M059J (cell line): ENCODE measurements at regions not wholly inside any gene's neighbourhood (a gene's known extent, or its start where the extent isn't known, plus 50 kb on each side); places are given as distances from the start of the nearest gene placed in this dataset.
A peak's percentile ranks its signal among the peaks of the same experiment; 100 is the strongest.

Experiments used
- DNase-seq: peaks from one replicate; pipeline ENCODE4 v3.0.0-alpha.2; 2012; ENCODE audit warnings: low read depth

DNA sequence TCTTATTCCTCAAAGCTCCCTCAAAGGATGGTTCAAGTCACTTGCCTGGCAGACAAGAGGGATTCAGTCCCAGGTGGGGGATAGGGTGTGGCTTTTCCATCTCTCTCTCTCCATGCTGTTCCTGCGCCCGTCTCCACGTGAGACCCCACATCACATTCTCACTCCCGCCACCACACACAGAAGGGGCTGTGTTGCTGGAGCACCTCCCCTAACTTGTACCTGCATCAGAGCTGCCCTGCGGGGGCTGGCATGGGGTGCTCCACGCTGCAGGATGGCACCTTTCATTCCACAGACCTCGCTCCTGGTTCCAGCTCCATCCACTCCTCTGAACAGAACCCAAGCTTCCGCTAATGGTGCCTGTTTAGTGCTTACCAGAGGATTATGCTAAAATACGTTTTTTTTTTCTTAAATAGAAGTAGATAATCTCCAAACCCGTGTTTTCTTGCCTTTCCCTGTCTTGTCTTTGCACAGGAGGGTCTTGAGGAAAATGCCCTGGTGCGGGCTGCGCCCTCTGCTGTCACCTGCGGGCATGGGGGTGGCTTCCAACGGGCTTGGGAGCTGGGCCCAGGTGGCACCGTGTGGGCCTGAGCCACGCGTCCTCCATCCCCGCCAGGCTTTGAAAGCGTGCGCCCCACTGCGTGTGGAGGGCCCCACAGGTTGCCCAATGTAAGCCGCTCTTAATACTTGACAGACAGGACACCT, 985.6 kb downstream of the BRD1 start:
- no peak for DNase-seq

DNA sequence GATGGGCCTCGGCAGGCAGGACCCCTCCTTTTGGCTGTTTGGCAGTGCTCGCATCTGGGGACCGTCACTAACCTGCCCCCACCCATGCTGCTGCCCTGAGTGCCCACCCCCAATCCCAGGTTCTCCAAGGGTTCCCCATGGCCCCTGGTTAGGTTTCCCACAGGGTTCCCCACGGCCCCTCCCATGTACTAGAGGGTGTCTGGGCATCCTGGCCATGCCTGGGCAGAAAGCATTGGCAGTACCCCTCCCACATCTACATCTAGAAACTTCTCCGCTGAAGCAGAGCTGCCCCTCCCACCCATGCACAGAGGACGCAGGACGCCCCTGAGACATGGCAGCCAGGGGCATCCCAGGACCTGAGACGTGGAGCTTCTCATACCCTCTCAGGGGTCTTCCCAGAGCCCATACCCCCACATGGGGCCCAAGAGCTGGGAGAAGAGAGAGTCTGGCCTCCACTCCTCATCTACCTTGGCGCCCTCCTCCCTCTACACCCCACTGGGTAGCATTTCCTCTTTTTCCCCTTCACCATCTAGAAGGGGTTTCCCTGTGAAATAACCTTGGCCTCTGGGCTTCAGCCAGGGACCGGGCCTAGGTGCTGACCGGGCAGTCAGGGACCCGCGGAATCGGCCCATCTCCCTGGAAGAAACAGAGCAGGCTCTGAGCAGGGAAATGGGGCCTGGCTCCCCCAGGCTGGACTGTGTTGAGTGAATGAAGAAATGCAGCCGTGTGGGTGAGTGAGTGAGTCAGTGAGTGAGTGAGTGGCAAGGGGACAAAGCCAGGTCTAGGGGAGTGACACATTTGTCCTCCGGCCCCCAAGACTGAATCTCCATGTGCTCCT, 987.3 kb downstream of the BRD1 start:
- DNase-seq = no peak

DNA sequence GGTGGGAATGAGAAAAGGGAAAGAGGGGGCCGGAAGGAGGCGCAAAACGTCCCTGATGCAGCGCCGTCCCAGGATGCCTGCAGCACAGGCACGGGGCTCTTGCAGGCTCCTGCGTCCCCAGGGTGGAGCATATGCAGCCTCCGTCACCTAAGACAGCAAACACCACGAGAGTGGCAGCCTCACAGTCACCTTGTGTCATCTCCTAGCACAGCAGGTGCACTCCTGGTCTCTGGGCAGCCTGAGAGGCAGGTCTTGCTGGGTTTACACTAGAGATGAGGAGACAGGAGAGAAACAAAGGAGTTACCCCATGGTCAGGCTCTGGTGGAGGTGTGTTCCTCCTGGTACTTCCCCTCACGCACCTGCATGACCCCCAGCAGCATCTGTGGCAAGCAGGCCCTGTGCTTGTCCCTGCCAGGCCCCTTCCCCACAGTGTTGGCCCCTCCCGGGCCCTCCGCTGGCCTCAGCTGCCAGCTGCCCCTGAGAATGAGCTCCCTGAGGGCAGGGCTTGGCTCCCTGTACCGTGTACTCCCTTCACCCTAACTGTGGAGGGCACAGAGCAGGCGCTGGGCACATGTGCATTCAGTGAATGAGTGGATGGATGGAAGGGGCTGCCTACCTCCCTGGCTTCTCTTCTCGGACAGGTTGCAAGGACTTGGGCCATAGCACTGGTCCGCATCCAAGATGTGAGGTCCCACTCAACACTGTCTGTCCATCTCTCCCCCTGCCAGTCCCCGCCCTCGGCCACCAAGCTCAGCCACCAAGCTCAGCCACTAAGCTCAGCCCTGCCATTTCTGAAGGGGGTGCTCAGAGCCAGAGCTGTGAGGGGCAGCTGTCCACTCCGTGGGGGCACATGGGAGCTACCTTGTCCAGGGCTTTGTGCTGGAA, 988.6 kb downstream of the BRD1 start:
- no peak for DNase-seq

DNA sequence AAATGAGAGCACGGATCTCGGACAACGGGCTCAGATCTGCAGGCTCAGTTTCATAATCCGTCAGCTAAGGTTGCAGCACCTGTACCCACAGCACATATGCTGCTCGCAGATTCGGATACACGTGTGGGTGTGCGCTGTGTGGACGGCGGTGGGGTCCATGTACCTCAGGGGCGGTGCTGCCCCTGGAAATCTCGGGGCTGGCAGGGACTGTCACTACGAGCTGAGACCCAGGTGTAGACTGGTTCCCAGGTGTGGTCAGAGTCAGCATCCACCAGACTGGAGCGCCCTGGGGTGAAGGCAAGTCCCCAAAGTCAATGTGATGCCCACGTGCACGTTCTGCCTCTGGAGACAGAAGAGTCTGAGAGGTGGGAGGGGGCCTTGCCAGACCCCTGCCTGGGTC, 989.3 kb downstream of the BRD1 start:
- DNase-seq = no peak

DNA sequence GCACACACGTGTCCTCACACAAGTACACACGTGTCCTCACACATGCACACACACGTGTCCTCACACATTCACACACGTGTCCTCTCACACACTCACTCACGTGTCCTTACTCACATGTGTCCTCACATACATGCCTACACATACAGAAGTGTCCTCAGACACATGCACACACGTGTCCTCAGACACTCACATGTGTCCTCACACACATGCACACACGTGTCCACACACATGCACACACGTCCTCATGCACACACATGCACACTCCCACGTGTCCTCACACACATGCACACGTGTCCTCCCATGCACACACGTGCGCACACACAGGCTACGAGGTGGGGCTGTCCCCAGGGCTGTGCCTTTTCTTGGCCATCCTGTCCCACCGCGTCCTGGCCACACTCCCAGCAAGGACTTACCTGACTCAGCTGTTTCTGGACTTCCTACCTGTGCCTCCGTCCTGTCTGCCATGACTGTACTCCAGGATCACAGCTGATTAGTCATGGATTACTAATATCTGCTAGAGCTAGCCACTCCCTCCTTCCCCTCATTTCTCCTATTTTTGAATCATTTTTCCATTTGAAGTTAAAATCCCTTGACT, 990.2 kb downstream of the BRD1 start:
- peak; percentile 5 for DNase-seq

- DNase-seq = no peak
Observed at GRCh38 chr22:48836673-48837340, 990.9 kb downstream of the BRD1 start.

GRCh38 chr22:48835857-48836672, 991.6 kb downstream of the BRD1 start:
- DNase-seq = no peak

DNA sequence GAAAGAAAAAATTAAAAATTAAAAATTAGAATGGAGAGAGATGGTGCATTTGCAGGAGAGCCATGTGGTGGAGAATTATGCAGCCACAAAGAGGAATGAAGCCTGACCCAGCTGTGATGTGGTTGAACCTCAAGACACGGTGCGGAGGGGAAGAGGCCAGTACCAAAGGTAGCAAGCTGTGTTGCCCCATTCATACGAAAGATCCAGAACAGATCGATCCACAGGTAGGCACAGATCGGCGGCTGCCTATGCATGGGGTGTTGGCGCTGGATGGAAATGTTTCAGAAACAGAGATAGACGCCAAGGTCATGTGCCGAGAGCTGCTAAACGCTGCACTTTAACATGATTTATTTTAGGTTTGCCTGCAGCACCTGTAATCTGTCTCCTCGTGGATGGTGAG, 992.3 kb downstream of the BRD1 start:
- no peak for DNase-seq

GRCh38 chr22:48834404-48834803, 993.3 kb downstream of the BRD1 start:
- no peak for DNase-seq

DNA sequence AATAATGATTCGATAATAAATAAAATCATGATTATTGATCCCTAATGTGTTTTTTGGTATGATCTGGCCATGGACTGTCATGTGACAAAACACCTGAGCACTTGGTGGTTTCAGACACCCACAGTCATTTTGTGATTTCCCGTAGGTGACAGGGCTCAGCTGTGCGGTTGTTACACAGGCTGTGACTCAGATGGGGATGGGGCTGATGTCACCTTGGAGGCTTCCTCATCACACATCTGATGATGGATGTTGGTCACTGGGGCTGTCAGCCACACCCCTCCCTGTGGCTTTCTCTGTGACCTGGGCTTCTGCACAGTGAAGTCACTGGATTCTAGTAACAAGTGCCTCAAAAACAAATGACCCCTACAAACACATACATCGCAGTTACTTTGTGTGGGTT, 995.1 kb downstream of the BRD1 start:
- DNase-seq = no peak

- DNase-seq = no peak
Observed at GRCh38 chr22:48829908-48830307, 997.8 kb downstream of the BRD1 start.

DNA sequence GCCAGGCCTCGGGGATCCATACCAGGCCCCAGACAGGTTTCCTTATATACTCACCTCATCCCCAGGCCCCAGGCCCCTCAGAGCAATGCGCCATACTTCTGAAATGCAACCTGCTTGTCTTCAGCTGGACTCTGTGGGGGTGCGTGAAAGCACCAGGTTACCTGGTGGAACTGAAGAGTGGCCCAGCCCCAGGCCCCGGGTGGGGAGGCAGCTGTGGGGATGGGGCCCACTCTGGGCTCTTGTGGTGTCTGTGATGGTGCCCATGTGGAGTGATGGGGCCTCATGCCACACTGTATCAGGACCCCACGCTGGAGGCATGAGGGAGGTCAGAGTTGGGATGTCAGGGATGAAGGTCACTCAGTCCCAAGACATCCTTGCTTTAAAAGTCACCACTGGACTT, 999.0 kb downstream of the BRD1 start:
- no peak for DNase-seq

DNA sequence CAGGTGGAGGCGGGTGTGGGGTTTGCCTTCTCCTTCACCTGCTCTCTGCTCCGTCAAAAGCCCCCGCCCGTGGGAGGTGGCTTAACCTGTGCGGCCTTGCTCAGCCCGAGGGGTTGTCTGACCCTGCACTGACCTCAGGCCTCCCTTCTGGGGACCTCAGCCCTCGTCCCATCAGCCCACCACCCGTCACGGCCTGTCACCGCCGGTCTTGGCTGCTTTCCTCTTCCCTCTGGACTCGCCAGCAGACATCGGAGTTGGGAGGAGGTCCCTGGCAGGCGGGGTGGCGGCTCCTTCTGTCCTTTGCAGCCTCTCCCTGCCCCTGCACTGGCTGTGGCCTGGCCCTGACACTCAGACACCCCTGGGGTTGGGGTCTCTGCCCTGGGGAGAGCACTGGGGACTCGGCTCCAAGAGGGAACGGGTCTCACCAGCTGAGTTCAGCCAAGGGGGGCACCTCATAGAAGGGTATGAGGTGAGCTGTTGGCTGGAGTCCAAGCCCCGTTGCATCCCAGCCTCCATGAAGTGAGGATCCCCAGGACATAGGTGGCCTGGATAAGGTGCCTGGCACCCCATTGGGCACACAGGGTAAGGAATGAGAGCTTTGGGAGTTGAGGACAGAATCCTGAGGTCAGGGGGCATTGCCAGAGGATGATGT, 999.6 kb downstream of the BRD1 start:
- no peak for DNase-seq

GRCh38 chr22:48827268-48827846, 1000.3 kb downstream of the BRD1 start:
- DNase-seq = peak; percentile 1

GRCh38 chr22:48826546-48826945, 1001.1 kb downstream of the BRD1 start:
- DNase-seq = no peak

DNA sequence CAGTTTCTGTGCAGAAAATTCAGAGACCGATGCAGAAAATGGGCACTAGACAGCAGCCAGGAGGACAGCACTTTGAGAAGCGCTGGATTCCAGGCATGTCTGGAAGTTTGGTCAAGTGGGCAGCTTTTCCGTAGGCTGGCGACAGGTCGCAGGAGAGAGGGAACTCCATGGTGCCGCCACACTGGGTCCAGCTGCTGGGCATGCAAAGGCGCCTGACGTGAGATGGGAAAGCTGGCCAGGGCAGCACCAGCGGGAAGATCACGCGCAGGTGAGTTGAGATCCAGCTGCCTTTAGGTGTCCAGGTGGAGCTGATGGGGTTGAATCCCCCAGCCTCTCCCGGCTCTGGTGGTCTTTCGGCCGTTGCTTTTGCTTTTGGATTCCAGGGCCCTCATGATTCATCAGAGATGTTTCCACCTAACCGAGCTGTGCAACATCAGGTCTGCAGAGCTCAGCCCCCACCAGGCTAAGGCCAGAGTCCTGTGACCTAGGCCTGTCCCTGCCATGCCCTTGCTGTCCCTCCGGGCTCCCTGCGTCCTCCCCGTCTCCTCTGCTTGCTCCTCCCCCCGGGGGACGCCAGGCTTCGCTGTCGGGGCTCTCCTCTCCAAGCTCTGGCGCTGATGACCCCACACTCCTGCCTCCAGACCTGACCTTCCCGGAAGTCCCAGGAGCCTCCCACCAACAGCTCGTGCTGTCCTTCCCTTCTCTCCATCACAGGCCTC, 1001.7 kb downstream of the BRD1 start:
- DNase-seq = no peak

GRCh38 chr22:48824712-48825651, 1002.7 kb downstream of the BRD1 start:
- DNase-seq = no peak

- DNase-seq = no peak
Observed at GRCh38 chr22:48823941-48824340, 1003.7 kb downstream of the BRD1 start.
